WI38 (cell line): ENCODE measurements at regions not wholly inside any gene's neighbourhood (a gene's known extent, or its start where the extent isn't known, plus 50 kb on each side); places are given as distances from the start of the nearest gene placed in this dataset.

Experiments
- H3K4me3 ChIP-seq: 2 replicates; pipeline ENCODE4 v1.5.1; 2011; ENCODE audit warnings: low read depth, mild to moderate bottlenecking, control low read depth, low read length
- CTCF ChIP-seq: IDR thresholded peaks from 2 replicates; pipeline ENCODE4 v1.5.1; 2012; ENCODE audit warnings: low read depth, mild to moderate bottlenecking, control low read depth, low read length

GRCh38 chr12:42976620-42977019 lies 387.1 kb upstream of the PRICKLE1 start:
- no peak for TF ChIP-seq CTCF
- no peak overlapping the region for H3K4me3 ChIP-seq

- no peak overlapping the region for H3K4me3 ChIP-seq
- no peak for TF ChIP-seq CTCF
Measured at GRCh38 chr12:42976122-42976521, 386.6 kb upstream of the PRICKLE1 start.

GRCh38 chr12:42969355-42969754 lies 379.8 kb upstream of the PRICKLE1 start:
- no peak overlapping the region for H3K4me3 ChIP-seq
- TF ChIP-seq CTCF, result no peak

- no peak for TF ChIP-seq CTCF
- no peak overlapping the region for H3K4me3 ChIP-seq
Measured at GRCh38 chr12:42968426-42968825, 378.9 kb upstream of the PRICKLE1 start.

- no peak for TF ChIP-seq CTCF
- no peak overlapping the region for H3K4me3 ChIP-seq
Measured at GRCh38 chr12:42967850-42968249, 378.3 kb upstream of the PRICKLE1 start.

GRCh38 chr12:42963988-42964387 lies 374.4 kb upstream of the PRICKLE1 start:
- TF ChIP-seq CTCF, result no peak
- H3K4me3 ChIP-seq, result no peak overlapping the region

- no peak for TF ChIP-seq CTCF
- no peak overlapping the region for H3K4me3 ChIP-seq
Measured at GRCh38 chr12:42962384-42962783, 372.8 kb upstream of the PRICKLE1 start.
